ENCODE measurements at regions not wholly inside any gene's neighbourhood (a gene's known extent, or its start where the extent isn't known, plus 50 kb on each side); places are given as distances from the start of the nearest gene placed in this dataset.

DNA sequence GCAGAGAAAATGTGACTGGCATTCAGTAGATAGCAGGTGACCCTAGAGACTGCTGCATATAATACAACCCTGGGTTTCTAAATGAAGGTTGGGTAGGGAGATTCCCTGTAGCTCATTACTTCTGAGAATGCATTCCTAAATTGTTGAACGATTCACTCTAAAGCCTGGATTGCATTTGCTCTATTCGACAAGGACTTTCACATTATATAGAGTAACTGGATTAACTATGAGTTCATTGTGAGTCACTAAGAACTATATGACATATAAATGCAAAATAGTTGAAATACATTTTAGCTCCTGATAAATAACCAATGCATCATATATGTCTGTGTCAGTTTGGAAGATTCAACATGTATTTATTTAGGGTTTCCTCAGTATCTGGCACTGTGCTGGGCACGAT lies 294.7 kb upstream of the CCDC54 start:
- no peak for DNase-seq
- no peak for ATAC-seq

DNA sequence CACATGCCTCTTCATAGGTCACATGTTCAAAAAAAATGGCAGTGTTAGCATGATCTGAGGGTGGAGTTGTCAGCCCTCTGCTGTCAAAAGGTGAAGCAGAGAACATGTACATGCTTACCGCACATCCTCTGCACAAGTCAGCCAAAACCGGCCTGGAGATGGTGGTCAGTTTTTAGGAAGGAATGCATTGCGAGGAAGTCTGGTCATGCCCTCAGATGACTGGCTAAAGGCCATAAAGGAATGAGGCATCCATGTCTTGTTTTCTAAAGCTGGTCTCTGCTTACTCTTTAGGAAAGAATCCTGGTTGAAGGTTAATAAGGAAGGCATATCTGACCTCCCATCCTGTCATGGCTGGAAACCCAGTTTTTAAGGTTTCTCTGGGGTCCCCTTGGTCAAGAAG lies 292.0 kb upstream of the CCDC54 start:
- DNase-seq (no peak), ATAC-seq (no peak)

DNA sequence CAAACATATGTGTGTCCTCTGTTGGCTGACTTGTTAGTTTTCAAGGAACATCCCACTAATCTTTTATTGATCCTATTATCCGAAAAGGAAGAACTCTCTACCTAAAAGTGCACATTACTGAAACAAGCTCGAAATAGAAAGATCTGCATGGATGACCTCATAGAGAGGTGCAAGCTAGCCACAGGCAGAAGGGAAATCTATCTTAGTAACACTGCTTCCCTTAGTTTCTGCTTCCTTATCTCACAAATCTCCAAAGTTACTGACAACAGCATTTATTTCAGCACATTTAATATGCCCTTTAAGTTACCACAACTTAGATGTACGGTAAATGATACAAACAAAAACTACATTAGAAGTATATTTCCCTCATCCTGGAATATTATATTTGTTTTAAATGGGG lies 285.1 kb upstream of the CCDC54 start:
- DNase-seq (no peak), ATAC-seq (no peak)

DNA sequence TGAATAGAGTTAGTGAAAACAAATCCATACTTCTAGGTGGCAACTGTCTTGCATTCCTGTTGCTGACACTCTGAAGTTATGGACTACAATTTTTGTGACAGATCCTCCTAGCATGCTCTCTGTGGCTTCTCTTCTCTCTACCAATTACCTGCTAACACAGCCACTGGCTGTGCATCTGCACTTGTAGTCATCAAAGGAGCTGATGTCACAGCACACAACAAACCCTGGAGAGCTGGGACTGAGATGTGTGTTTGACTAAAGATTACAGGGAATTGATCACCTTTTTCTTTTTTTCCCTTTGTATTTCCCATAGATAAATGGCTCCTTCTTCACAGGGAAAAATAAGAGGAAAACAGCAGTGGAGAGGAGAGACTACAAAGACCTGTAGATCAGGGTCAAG lies 278.4 kb upstream of the CCDC54 start:
- ATAC-seq = no peak
- DNase-seq = no peak

DNA sequence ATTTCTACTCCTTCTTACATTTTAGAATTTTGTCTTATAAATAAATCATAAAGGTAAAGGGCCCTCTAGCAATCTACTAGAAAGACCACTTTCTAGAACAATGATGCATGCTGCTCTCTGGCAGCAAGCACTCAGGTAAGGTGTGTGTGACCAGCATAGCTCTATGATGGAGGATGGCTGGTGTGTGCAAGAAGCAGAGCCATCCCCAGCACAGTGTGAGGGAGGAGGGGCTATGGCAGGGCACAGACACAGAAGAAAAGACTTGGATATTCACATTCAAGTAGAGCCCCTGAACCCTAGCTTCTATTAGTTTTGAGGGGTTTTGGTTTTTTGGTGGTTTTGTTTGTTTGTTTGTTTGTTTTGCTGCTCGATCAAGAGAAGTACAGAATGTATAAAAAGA lies 277.1 kb upstream of the CCDC54 start:
- DNase-seq (no peak), ATAC-seq (no peak)

DNA sequence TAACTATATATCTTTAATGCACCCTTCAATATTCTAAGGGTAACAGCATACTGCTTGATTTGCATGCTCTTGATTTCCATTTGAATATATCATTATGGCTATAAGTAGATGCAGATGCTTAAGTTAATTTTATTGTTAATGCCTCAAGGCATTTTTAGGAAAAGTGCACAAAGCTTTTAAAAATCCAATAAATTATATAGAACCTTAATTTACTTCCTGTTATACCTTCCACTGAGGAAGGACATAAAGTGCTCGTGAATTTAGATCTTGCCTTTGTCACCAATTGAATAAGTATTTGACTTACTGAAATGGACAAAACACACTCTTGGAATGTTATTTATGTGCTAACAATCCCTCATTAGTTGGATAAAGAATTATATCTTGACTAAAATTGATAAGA lies 276.7 kb upstream of the CCDC54 start:
- ATAC-seq = no peak
- no peak for DNase-seq

- DNase-seq = no peak
- no peak for ATAC-seq
These were observed 273.5 kb upstream of the CCDC54 start for GRCh38 chr3:107103786-107104185.

- ATAC-seq = no peak
- DNase-seq = no peak
These were observed 270.9 kb upstream of the CCDC54 start for GRCh38 chr3:107106316-107106715.

GRCh38 chr3:107106907-107107306 lies 270.3 kb upstream of the CCDC54 start:
- no peak for ATAC-seq

DNA sequence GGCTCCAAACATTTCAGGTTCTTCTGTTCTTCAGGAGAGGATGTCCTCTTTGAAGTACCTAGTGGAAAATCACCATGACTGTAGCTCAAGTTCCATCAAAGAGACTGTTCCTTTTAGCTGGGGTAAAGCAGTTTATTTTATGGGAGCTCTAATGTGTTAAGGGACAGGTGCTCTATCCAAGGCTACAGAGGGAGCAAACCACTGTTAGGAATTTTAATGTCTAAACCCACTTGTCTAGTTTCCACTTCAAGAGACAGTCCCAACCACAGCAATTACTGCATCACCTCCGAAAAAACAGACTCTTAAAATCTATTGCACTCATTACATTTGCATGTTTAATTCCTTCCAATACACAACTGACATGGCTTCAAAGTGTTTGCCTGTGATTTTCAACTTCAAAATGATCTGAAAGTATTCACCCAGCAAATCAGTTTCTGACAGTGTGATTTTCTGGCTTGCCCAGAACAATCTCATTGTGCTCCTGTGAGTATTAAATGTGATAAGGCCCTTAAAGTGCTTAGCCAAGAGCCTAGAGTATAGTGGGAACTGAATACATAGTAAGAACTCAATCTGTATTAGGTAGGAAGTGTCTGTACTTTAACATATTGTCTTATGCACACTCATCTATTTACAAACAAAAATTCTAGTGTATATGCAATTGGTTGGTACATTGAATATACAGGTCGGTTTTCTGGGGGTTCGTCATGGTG lies 266.5 kb upstream of the CCDC54 start:
- no peak for ATAC-seq
- no peak for DNase-seq

More at GRCh38 chr3:107106907-107107306, 270.3 kb upstream of the CCDC54 start:
- DNase-seq = no peak

DNA sequence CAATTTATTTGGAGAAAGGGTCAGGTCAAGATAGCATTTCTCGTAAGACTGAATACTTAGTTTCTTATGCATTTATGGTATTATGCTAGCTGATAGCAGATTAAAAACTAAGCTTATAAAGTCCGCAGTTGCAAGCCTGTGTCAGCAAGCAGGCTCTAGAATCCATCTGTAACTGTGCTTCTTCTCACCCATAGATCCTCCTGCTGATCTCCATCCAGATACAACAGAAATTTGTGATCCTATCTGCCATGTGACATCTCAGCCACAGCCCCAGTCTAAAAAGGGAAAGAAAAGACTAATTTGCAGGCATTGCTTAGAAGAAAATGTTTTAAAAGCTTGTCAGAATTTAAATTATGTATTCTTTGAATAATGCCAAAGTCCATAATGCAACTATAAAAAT lies 265.4 kb upstream of the CCDC54 start:
- ATAC-seq (no peak), DNase-seq (no peak)

- DNase-seq = no peak
- ATAC-seq = no peak
These were observed 264.9 kb upstream of the CCDC54 start for GRCh38 chr3:107112356-107112755.

- DNase-seq (no peak), ATAC-seq (no peak)
These were observed 261.0 kb upstream of the CCDC54 start for GRCh38 chr3:107116251-107116650.

DNA sequence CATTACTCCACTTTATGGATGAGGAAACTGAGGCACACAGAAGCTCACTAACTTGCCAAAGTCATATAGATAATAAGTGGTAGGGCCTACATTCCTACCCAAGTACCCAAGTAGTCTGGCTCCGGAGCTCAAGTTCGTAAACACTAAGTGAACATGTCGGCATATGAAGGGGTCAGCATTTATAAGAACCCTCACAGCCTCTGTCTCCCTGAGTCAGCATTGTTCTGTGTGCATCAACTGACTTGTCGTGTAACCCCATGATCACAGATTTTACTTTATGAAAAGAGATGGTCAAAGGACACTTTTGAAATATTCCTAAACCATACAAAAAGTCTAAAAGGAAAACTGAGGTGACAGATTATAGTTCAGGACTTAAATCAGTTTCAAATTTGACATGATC lies 260.1 kb upstream of the CCDC54 start:
- ATAC-seq (no peak), DNase-seq (no peak)

DNA sequence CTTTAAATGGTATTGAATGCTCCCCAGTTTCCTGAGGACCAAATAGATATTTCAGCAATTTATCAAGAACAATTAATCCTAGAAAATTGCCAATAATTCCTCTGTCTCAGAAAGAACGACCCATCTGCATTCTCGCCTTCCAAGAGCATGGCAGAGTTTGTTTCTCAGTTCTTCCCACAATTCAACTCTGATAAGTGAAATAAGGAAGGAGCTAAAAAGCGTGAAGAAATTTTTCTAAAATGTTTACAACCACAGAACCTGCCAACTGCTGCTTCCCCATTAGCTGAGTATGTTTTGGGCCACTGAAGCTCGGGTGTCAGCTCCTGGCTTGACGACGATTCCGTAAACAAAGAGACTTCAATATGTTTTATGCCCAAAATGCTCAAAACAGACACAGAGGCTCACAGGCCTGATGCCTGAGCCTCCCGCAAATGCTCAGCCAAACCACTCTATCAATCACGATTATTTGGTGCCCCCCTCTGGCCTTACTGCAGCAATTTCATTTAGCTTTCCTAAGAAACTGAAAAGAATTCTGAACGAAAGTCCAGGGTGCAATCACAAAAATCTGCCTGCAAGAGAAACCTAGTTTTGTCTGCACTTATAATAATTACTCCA lies 259.2 kb upstream of the CCDC54 start:
- ATAC-seq = no peak
- DNase-seq = peak; percentile 5

DNA sequence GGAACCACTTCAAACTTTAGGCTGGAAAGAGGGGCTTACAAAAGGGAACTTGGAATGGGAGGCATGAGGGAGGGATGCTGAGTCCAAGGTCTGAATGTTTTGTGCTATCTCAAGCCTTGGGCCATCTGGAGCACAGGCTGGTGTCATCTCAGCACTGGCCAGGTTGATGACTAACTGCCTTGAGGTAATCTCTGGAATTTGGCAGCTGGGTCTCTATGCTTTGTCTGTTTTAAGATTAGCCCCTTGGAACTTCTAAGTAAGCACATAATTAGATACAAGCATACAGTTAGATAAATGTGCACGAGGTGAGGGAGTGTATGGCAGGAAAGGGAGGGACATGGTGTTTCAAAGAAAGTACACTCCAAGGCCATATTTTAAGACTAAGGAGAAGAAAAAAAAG lies 252.4 kb upstream of the CCDC54 start:
- DNase-seq = no peak
- ATAC-seq = no peak

GRCh38 chr3:107128946-107129345 lies 248.3 kb upstream of the CCDC54 start:
- DNase-seq (no peak), ATAC-seq (no peak)

DNA sequence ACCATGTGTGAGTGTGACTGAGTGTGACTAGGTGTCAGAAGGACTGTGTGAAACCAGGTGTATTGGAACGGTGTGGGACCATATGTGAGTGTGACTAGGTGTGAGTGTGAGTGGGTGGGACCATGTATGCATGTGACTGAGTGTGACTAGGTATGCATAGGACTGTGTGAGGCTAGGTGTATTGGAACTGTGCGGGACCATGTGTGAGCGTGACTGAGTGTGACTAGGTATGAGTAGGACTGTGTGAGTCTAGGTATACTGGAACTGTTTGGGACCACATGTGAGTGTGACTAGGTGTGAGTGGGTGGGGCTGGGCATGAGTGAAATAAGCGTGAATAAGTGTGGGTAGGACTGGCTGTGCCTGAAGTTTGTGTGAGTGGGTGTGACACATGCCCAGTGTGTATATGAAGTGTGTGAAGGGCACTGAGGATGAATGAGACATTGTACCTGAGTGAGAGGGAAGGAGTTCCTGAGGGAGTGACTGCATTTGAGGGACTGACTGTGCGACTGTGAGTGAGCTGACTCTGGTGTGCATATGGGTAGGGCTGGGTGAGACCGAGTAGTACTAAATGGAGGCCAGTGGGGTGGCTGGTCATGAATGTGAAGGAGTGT lies 247.0 kb upstream of the CCDC54 start:
- DNase-seq (no peak), ATAC-seq (no peak)

- ATAC-seq (no peak), DNase-seq (no peak)
These were observed 244.6 kb upstream of the CCDC54 start for GRCh38 chr3:107132674-107133073.

DNA sequence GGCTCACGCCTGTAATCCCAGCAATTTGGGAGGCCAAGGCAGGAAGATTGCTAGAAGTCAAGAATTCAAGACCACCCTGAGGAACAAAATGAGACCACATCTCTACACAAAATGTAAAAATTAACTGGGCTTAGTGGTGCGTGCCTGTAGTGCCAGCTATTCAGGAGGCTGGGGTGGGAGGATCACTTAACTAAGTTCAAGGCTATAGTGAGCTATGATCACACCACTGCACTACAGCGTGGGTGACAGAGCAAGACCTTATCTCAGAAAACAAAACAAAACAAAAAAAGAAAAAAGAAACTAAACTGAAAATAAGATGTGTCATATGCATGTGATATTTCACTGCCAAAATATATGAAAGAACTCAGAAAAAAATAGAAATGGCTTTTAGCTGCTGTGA lies 243.3 kb upstream of the CCDC54 start:
- DNase-seq (no peak), ATAC-seq (no peak)

GRCh38 chr3:107142171-107142570 lies 235.1 kb upstream of the CCDC54 start:
- ATAC-seq = no peak
- no peak for DNase-seq

DNA sequence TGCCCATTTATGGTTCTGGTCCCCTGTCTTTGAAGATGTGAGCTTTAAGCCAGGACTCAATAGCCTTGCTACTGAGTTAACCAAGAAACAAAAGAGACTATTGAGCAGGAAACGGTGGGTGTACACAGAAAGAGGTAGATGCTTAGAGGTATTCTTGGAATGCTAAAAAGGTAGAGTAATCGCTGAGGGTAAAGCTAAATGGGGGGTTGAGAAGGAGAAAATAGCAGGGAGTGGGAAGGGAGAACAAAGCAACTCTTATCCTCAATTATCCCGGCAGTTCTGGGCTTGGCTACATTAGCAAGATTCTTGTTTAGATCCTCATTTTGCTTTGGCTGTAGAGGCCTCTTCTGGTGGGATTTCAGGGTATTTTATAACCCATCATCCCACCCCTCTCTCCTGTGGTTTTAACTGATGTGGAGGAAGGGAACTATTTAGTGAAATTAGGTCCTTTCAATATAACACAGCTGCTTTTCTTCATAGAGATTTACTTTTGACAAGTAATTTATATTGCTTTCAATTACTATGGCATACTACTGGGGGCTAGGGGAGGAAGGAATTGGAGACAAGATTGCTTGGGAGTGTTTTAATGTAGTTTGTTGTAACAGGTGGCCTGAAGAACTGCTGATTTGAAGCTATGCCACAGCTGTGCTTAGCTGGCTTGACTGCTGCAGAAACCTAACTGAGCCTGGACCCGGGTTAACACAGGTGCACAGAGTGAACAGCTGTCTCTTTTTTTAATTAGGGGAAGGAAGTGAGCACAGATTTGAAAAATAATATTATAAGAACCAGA lies 234.3 kb upstream of the CCDC54 start:
- ATAC-seq (no peak), DNase-seq (no peak)

GRCh38 chr3:107150675-107151074 lies 226.6 kb upstream of the CCDC54 start:
- no peak for DNase-seq

More at GRCh38 chr3:107150675-107151074, 226.6 kb upstream of the CCDC54 start:
- ATAC-seq = no peak
